Effector CD4-positive, alpha-beta T cell (primary cell): ENCODE measurements at regions not wholly inside any gene's neighbourhood (a gene's known extent, or its start where the extent isn't known, plus 50 kb on each side); places are given as distances from the start of the nearest gene placed in this dataset.
"Not testable (repeated sequence)": the region's sequence is repeated elsewhere in the genome, so short reads cannot be mapped to it uniquely, and the experiment has no call there.

ENCODE experiments used
- DNase-seq: peaks from one replicate; pipeline ENCODE4 v3.0.0-alpha.2; 2020

DNA sequence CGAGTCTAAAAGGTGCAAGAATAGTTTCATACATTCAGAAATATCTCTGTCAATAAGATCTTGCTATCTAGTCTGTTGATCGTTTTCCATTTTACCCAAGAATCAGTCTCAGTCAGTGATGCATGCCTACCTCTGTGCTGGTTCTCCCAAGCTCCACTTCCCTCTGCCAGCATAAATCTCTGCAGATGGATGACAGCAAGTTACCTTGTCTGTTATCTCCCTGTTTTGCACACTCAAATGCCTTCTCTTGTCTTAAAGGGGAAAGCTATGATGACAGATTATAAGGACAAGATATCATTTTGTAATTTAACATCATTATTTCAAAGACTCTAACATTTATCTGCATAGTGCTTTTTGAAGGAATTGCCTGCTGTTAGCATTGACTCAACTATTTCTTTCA, 802.1 kb upstream of the SEMA6A start:
- no peak for DNase-seq

DNA sequence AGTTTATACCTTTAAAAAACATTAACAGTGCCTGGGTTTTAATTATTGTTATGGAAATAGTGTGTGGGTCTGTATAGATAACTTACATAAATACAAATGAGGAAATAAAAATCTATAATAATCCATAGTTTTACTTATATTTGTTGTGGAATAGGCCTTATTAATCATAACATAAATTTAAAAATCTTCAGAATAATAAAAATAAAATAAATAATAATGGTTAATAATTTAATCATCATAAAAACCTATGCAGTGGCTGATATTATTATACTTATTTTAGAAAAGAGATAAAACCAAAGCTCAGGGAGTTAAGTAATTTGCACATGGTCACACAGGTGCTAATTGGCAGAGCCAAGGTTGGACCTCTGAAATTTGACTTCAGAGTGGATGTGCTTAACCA, 785.3 kb upstream of the SEMA6A start:
- DNase-seq = no peak

DNA sequence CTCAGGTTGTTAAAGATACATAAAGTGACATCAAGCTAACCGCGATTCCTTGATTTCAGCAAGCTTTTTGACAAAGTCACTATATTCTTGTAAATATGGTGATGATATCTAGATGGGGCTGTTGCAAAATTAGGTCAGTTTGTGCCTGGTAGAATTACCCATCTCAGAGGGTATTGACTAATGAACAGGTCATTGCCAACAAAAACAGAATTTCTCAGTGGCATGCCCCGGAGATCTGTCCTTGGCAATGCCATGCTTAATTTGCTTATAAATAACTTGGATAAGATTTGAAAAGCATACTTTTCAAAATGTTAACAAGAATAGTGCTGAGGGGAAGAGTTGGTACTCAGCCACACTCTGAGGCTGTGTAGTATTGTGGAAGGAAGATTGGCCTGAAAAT, 783.3 kb upstream of the SEMA6A start:
- no peak for DNase-seq

DNA sequence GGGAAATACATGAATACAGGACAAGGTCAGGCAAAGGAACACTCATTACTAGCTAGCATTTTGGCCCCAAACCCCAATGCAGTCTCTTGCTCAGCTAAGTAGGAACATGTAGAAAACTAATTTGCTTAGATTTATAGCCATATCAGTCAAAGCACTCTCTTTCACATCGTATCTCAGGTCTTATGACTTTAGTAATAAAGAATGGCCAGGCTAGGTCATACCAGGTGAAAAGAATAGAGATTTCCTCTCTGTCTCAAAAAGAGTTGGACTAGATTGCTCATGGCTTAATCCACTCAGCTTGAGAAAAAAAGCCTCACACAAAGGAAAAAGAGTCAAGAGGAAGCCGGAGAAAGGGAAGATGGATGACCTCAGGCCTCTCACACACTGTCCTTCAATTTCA, 772.7 kb upstream of the SEMA6A start:
- no peak for DNase-seq

DNA sequence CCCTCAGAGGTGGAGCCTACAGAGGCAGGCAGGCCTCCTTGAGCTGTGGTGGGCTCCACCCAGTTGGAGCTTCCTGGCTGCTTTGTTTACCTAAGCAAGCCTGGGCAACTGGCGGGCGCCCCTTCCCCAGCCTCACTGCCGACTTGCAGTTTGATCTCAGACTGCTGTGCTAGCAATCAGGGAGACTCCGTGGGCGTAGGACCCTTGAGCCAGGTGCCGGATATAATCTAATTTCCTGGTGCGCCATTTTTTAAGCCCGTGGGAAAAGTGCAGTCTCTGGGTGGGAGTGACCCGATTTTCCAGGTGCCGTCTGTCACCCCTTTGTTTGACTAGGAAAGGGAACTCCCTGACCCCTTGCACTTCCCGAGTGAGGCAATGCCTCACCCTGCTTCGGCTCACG, 769.1 kb upstream of the SEMA6A start:
- DNase-seq = not testable (repeated sequence)

DNA sequence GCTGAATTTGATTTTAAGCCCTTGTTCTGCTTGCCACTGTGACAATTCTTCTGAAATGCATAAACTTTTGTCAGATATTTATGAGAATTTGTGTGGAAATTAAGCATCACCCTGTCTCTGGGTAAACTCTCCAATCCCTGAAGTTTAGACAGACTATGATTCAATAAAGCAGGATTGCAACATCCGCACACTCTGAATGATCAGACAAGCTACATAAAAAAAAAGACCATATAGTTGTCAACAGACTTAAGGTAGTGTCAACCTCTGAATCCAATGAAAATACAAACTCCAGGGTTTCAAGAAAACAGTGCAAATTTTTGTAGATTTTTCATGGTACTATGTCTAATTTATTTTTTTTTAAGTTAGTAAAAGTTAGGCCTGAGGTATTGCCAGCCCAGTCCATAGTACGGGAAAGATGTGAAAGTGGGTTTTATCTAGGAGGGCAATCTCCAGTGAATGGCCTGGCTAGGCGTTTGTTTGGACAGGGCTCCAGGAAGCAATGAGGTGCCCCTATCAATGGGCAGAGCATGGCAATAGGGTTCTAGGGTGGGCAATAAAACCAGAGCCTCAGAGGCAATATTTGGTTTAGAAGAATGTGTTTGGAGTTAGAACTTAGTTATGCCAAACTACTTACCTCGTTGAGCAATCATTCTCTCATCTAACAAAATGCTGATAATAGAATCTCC, 762.6 kb upstream of the SEMA6A start:
- no peak for DNase-seq

DNA sequence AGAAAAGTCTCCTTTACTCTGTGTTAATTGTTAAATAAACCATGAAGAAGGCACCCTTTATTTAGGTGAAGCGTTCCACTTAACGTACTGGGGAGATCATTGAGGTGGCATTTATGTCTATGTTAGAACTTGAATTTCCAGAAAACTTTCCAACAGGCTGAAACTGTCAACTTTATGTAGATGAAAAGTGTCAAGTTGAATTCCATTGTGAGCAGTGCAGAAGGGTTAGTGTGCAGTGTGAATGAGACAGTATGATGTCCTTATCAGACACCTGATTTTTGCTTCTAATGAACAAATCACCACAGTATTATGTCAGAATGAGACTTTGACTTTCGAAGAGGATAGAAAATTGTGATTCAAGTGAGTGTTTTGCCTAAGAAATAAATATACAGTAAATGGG, 761.6 kb upstream of the SEMA6A start:
- no peak for DNase-seq

DNA sequence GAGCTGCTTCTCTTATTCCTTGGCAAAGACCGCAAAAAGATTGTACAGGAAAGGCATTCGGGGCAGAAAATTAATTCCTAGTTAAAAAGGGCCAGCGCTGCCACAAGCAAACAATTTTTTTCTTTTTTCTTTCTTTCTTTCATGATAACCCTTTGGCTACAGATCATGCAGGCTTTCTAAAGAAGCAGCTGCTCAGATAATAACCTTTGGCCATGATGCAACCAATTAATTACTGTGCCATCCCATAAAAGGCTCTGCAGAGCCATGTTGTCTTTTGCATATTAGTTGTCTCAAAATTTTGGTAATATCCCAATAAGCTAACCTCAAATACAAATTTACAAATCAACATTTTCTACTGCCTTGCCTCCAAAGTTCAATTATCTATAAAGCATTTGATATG, 758.4 kb upstream of the SEMA6A start:
- no peak for DNase-seq

DNA sequence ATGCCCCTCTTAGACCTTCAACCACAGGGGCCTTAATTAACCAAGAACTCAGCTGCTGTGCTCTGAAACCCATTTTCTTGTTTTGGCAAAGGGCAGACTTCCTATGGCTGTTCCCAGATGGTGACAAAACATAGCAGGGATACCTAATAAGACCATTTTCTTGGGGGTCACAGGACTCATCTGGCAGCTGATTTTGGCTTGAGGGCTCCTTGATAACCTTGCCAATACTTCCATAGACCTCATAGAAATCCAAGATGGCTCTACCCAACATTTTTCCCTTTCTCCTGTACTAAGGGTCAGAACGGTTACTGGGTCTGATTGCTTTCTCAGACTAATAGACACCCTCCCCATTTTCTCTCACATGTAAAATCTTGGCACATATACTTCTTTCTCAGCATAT, 757.7 kb upstream of the SEMA6A start:
- no peak for DNase-seq

DNA sequence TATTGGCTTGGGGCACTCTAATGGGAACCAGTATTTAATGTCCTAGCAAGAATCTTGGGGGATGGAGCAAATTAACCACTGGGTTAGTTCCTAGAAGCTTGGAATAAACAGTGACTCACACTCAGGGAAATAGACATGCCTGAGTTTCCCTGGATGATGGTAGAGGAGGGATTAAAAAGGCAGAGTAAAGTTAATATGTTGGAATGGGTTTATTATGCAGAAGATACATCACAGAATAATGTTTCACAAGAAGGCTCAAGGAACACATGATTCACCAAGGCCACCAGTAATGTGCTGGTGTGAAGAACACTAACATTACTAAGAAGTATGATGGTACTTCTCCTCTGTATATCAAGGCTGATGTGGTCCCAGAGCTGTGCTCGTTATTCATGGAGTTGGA, 752.9 kb upstream of the SEMA6A start:
- no peak for DNase-seq

DNA sequence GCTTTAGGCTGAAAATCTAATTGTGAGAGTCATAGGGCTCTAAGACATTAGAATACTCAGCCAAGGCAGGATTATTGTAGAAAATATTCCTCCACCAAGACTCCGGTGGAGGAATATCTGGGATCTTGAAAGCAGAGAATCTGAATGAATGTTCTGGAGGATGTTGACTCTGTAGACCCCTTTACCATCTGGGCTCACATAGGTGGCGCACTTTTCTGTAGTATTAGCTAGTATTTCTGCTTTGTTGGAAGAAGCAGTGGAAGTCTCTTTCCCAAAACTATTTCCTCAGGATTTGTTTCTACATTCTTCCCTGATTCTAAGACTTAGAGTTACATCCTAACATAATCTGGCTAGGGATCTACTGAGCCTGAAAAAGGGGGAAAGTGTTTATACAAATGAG, 752.4 kb upstream of the SEMA6A start:
- DNase-seq = no peak

DNA sequence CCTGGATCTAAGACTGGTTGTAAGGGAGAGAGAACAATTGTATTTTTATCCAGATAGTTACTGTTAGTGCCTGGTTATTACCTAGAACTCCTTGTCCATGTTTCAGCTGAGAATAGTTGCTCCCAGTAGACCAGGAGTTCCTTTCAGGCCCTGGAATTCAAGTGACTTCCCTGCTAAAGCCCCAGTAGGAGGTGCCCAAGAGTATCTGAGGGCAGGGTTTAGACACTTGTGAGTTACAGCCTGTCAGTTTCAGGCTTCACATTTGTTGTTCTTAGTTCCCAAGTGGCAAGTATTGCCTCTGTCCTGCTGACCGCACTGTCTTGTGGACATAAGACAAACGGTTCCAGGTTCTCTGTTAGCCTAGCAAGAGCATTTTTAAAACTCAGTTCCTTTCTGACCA, 743.9 kb upstream of the SEMA6A start:
- no peak for DNase-seq

DNA sequence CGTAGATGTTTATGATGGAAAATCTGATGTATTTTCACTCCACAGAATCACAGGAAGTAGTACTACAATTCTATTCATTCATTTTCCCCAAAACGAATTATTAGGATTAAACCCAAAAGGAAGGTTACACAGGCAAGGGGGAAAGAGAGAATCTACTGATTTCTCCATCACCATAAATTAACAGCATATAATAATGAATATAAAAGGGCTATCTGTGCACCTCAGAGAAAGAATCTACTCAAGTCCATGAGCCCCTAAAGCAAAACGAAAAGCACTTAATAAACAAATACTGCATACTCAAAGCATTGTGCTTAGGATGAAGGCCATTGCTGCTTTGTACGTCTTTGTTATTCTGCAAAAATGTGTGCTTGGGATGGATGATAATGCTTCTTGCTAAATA, 740.5 kb upstream of the SEMA6A start:
- no peak for DNase-seq

DNA sequence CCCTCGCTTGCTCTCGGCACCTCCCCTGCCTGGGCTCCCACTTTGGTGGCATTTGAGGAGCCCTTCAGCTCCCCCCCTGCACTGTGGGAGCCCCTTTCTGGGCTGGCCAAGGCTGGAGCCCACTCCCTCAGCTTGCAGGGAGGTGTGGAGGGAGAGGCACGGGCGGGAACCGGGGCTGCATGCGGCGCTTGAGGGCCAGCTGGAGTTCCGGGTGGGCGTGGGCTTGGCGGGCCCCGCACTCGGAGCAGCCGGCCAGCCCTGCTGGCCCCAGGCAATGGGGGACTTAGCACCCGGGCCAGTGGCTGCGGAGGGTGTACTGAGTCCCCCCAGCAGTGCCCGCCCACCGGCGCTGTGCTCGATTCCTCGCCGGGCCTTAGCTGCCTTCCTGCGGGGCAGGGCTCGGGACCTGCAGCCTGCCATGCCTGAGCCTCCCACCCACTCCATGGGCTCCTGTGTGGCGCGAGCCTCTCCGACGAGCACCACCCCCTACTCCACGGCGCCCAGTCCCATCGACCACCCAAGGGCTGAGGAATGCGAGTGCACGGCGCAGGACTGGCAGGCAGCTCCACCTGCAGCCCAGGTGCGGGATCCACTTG, 730.0 kb upstream of the SEMA6A start:
- DNase-seq = not testable (repeated sequence)

DNA sequence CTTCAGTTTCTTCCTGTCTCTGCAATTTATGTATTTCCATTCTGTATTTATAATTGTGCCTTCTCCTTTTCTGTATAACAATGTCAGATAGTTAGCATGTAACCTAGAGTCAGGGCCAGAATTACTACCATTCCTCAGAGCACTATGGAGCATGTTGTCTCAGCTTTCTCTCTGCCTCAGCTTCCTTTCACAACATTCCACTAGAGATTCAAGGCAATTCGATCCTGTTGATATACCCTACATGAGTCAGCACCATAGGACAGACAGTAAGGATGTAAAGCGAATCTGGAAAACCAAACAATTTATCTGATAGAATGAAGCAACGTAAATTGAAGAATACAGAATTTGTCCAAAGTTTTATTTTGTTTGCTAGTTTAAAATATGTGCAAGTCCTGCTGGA, 728.3 kb upstream of the SEMA6A start:
- no peak for DNase-seq

DNA sequence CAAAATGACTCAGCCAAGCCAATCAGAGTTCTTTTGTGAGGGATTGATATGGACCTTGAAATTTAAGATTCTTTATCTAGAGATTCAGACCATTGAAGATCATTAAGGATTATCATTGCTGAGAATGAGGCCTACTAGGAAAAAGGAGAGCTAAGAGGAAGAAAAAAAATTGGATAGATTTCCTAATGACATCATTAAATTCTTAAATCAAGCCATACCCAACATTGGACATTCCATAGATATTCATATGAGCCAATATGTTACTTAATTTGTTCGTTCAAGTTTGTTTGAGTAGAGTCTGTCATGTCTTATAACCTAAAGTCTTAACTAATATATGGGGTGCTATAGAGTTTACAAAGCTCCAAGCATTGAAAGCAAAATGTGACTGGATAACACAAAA, 727.9 kb upstream of the SEMA6A start:
- no peak for DNase-seq

DNA sequence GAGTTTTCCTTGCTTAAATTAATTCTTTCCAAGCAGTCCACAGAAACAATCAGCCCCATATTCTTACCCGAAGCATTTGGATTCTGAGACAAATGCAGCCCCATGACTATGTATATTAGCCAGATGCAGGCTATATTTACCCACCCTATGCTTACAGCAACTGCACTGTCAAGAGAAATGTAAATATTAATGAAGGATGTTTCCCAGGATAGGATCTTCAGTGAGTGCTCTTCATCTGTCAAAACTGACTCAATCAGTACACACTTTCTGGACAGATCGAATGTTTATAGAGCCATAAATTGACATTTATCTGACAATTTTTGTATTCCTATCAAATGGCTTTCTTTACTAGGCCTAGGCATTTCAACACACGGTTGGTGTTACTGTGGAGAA, 725.3 kb upstream of the SEMA6A start:
- no peak for DNase-seq

DNA sequence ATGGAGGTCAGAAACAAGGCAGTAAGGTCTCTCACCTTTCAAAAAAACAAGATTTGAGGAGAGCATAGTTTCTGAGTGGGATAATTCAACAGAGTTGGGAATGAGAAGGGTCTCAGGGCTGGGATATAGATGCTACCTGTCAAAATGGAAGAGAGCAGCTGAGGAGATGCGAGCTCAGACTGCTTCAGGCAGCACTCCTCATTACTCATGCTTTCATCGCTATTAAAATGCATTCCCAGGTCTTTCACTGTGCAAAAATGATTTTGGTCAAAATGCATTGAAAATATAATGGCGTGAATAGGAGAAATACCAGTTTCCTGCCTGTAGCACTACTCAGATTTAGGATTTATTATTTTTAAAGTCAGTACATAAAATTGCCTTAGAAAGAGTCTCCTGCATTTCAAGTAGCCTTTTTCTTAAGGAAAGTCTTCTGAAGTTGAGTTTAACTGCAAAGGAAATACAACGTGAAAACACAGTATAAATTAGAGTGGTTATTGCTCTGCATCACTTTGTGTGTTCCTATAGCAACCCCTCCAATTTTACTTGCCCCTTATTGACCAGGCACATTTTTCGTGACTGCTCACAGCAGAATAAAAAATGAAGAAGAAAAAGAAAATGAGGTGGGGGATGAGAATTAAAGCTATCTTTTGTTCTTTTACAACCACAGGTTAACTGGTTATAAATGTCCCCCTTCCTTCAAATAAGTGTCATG, 724.8 kb upstream of the SEMA6A start:
- no peak for DNase-seq

DNA sequence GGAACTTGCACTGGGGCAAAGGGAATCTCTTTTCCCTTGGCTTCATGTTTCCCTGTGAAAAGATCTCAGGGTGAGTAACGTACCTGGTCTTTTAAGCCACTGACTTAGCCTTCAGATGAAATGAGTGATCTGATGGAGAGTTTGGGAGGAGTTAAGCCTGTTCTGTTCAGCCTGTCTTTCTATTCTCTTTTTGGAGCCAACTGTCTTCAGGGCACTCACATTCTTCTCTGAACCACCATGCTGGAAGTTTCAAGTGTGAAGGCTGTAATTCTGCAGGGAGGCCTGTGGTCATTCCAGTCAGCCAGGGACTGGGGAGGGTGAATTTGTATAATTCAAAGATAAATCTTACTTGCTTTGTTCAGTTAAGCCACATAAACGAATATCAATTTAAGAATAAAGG, 722.2 kb upstream of the SEMA6A start:
- no peak for DNase-seq

DNA sequence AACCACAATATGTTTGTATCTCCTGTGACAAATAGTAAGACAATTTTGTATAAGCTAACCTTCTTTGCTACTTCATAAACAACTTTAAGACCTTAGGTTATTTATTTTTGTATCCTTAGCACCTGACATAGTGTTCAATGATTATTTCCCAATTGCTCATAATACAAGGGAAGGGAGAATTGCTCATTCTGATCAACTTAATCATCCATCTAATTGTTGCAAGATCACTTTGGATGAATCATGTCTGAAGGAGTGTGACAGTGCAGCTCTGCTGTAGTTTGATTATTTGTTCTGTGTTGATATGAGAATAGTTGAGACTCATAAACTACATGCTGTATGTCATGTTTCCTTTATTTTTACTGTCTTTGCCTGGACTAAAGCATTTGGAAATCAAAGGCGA, 721.3 kb upstream of the SEMA6A start:
- DNase-seq = no peak

DNA sequence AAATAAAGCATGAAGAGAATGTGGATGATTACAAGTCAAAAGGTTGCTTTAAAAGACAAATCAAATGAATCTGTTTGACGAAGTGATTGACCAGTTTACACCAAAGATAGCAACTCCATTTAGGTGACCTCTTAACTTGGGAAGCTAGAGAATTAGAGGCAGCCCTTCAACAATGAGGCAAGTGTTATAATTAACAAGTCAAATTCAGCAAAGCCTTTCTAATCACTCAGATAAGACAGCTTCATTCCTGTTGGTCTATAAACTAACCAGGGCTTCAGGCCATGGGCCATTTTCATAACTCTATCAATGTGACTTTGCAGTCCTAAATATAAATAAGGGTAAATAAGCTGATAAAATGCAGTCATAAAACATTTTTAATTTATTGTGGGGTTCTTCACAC, 712.2 kb upstream of the SEMA6A start:
- DNase-seq = no peak

DNA sequence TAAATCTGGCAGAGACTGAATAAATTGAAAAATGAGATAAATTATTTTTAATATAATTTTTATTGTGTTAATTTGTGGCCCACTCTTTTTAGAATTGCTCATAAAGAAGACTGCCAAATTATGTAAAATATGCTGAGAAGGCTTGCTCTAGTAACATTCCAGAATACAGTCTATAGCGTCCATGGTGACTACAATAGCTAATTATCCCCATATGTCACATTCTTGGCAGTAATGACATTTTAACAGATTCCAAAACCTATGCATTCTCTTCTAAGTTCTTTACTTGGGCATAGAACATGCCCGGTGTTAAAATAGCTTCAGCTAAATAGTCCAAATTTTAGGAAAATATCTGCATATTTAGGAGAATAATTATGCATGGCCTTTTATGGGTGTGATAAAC, 697.0 kb upstream of the SEMA6A start:
- no peak for DNase-seq

DNA sequence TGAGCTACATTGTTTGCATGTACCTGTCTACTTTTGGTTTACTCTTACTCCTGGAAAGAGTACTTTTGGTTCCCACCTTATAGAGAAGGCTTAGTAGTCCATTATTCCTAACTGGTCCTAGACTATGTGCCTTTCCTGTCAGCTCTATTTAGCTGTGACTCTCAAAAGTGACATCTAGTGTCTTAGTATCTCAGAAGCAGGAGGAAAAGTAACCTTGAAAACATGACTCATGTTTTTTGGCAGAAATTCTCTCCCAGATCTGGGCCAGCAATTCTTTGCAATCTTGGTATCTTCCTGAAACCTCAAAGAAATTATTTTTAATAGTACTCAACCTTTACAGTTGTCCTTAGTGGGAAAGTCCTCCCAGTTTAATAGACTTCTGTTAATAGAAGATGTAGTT, 691.7 kb upstream of the SEMA6A start:
- DNase-seq = no peak

DNA sequence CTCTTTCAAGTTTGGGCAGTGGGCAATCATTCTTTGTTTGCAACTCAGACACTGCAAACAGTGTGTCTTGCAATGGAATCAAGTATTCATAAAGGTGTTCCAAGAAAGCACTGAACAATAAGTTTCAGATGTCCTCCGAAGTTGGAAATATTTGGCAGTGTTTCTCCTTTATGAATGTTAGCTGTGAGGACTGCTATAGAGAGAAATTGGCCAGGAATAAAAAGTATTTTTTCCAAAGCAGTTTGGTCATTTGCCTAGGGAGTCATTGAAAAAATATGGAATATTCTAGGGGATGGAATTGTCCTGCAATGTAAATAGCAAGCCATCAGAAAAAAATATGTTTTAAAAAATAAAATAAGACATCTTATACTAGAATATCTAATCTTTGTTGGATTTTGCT, 688.6 kb upstream of the SEMA6A start:
- no peak for DNase-seq
